NCI-H2196 (cell line): ENCODE measurements at regions not wholly inside any gene's neighbourhood (a gene's known extent, or its start where the extent isn't known, plus 50 kb on each side); places are given as distances from the start of the nearest gene placed in this dataset.
"Not testable (repeated sequence)": the region's sequence is repeated elsewhere in the genome, so short reads cannot be mapped to it uniquely, and the experiment has no call there.

ENCODE experiments used
- DNase-seq: peaks from one replicate; lab custom pipeline; 2025; ENCODE audit not compliant: unreplicated experiment; lab: John Stamatoyannopoulos, UW

- DNase-seq, result not testable (repeated sequence)
Observed at GRCh38 chr15:24477107-24478025, 198.2 kb upstream of the NPAP1 start.

- not testable (repeated sequence) for DNase-seq
Observed at GRCh38 chr15:24485885-24486567, 189.5 kb upstream of the NPAP1 start.

GRCh38 chr15:24488164-24488907 is 187.2 kb upstream of the NPAP1 start:
- DNase-seq, result not testable (repeated sequence)

GRCh38 chr15:24505216-24505615 is 170.4 kb upstream of the NPAP1 start:
- DNase-seq, result not testable (repeated sequence)

GRCh38 chr15:24509714-24510113 is 165.9 kb upstream of the NPAP1 start:
- not testable (repeated sequence) for DNase-seq

GRCh38 chr15:24511598-24511997 is 164.0 kb upstream of the NPAP1 start:
- not testable (repeated sequence) for DNase-seq

- not testable (repeated sequence) for DNase-seq
Observed at GRCh38 chr15:24518772-24519171, 156.8 kb upstream of the NPAP1 start.

GRCh38 chr15:24531235-24531634 is 144.3 kb upstream of the NPAP1 start:
- not testable (repeated sequence) for DNase-seq

GRCh38 chr15:24534032-24534431 is 141.5 kb upstream of the NPAP1 start:
- DNase-seq, result not testable (repeated sequence)

GRCh38 chr15:24557281-24557680 is 118.3 kb upstream of the NPAP1 start:
- not testable (repeated sequence) for DNase-seq

GRCh38 chr15:24607636-24608035 is 67.9 kb upstream of the NPAP1 start:
- no peak for DNase-seq

- no peak for DNase-seq
Observed at GRCh38 chr15:24617646-24618045, 57.9 kb upstream of the NPAP1 start.

- no peak for DNase-seq
Observed at GRCh38 chr15:24621630-24622215, 53.9 kb upstream of the NPAP1 start.
